Astrocyte (in vitro differentiated cells and primary cell): ENCODE measurements at regions not wholly inside any gene's neighbourhood (a gene's known extent, or its start where the extent isn't known, plus 50 kb on each side); places are given as distances from the start of the nearest gene placed in this dataset.

Experiments used
- CTCF ChIP-seq: IDR thresholded peaks from 2 replicates; pipeline ENCODE4 v1.5.1; 2011; ENCODE audit warnings: low read depth, mild to moderate bottlenecking, inconsistent platforms, low read length, moderate library complexity; ENCODE audit not compliant: insufficient read depth
- EZH2 ChIP-seq: IDR thresholded peaks from 2 replicates; pipeline ENCODE4 v1.6.1; 2012; ENCODE audit warnings: mild to moderate bottlenecking, low read length, inconsistent platforms; ENCODE audit not compliant: insufficient read depth

- TF ChIP-seq CTCF (no peak), EZH2 (no peak)
Observed at GRCh38 chr3:67093305-67093704, 95.2 kb downstream of the KBTBD8 start.
